ENCODE measurements at regions not wholly inside any gene's neighbourhood (a gene's known extent, or its start where the extent isn't known, plus 50 kb on each side); places are given as distances from the start of the nearest gene placed in this dataset.

DNA sequence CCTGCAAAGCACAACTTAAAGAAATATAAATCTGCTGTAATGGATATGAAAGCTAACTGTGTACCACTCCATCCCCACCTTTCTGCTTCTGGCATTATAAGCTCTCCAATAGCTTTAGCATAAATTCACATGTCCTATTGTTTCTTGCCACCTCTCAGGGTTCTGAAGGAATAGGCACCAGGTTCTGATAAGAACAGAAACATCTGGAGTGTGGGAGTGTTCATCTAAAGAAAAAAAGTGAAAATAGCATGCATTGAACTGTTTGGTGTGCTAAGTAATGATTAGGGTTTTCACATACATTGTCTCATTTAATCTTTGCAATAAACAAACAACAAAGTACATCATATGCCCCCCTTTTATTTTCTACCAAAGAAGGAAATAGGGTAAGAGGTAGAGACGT lies 72.3 kb downstream of the FAM76B start:
- no peak for DNase-seq (ENCODE audit: low read depth)
- TF ChIP-seq, protein P1, sequence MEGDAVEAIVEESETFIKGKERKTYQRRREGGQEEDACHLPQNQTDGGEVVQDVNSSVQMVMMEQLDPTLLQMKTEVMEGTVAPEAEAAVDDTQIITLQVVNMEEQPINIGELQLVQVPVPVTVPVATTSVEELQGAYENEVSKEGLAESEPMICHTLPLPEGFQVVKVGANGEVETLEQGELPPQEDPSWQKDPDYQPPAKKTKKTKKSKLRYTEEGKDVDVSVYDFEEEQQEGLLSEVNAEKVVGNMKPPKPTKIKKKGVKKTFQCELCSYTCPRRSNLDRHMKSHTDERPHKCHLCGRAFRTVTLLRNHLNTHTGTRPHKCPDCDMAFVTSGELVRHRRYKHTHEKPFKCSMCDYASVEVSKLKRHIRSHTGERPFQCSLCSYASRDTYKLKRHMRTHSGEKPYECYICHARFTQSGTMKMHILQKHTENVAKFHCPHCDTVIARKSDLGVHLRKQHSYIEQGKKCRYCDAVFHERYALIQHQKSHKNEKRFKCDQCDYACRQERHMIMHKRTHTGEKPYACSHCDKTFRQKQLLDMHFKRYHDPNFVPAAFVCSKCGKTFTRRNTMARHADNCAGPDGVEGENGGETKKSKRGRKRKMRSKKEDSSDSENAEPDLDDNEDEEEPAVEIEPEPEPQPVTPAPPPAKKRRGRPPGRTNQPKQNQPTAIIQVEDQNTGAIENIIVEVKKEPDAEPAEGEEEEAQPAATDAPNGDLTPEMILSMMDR (IDR thresholded peaks at IDR 0.05; ENCODE audit: insufficient read depth, low read depth, low read length): no peak

DNA sequence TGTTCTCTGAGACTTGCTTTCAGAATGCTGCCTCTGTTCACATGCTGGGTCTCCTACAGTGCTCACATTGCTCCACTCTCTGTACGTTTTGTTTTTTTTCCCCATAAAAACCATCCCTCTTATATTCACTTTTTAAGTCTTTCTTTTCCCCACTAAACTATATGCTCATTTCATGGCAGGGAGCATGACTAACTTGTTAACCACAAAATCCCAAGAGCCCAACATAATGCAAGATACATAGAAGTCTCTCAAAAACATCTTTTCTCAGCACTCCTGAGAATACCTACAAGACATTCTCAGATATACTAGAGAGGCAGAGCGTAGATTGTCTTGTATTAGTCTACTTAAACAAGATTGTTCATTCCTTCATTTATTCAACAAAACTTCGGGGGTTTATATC lies 73.3 kb downstream of the FAM76B start:
- DNase-seq (ENCODE audit: low read depth): no peak
- no peak overlapping the region for H3K4me3 ChIP-seq (ENCODE audit: low read depth, low read length)
- TF ChIP-seq, protein P1 (IDR thresholded peaks at IDR 0.05; ENCODE audit: insufficient read depth, low read depth, low read length): no peak

More for the DNA sequence above, 72.3 kb downstream of the FAM76B start:
- H3K4me3 ChIP-seq (ENCODE audit: low read depth, low read length): no peak overlapping the region

DNA sequence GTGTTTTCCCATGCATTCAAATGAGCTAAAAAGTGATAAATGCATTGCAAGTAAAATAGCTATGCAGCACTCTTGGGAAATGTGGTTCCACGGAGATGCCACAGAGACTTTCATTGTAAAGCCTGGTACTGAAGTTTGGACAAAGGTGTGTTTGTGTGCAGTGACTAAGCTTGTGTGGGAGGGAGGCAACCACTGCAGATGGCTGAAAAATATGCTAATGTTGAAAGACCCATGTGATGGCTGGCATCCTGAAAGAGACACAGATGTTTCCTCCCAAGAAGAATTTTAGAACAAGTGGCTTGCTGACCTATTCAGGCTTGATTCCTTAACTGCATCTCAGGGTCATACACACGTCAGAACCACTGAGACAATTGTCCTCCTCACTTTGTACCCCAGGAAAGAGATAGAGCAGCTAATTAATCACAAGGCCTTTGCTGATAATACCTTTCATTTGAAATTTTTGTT lies 73.8 kb downstream of the FAM76B start:
- H3K4me3 ChIP-seq (ENCODE audit: low read depth, low read length): no peak overlapping the region
- no peak for DNase-seq (ENCODE audit: low read depth)
- TF ChIP-seq, protein P1 (IDR thresholded peaks at IDR 0.05; ENCODE audit: insufficient read depth, low read depth, low read length): no peak

DNA sequence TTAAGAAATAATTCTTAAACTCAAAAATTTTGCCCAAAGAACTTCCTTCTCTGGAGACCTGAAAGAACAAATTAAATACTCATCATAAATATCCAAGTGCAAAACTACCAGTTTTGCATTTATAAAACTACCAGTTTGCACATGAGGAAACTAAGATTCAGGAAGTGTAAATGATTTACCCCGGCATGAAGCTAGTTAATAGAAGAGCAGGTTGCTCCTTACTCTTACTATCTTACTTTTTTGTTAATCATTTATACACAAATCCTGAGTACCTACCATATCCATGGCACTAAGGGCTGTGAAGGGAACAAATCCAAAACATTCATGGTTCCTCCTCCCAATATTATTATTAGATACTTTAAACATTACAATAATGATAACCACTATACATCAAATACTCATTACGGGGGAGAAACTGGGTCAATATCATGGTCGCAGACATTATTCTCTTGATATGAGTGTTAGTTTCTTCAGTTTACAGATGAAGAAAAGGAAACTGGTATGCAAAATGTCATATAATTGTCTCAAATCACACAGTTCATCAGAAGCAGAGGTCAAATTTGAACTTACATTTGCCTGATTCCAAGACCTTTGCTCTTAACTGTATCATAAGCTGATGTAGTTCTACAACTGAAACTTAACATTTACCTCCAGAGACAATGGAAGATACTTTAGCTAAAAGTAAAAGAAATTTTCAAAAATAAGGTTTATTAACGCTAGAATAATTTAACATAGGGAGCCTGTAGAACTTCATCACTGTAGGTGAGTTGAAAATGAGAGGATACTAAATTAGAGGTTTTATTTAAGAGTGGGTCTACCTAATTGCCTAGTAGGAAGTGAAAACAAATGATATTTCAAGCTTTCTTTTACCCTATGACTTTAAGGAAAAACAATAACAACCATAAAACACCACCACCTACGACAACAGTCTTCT lies 74.5 kb downstream of the FAM76B start:
- TF ChIP-seq, protein P1 (IDR thresholded peaks at IDR 0.05; ENCODE audit: insufficient read depth, low read depth, low read length): no peak
- DNase-seq (ENCODE audit: low read depth): no peak
- no peak overlapping the region for H3K4me3 ChIP-seq (ENCODE audit: low read depth, low read length)

DNA sequence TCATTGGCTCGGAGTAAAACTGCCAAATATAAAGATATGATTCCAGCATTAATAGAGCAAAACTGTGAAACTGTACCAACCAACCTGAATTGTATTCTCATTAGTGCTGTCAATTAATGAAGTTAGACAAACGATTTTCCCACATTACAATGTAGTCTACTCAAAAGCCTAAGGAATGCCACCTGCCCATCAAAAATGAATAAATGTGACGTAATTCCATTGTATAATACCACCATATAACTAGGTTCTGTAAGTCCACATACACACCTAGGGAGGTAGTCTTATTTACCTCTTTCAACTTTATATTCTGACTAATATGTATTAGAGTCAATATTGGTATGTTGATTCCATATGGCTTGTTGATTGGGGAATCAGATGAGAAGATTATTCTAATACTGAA lies 76.2 kb downstream of the FAM76B start:
- H3K4me3 ChIP-seq (ENCODE audit: low read depth, low read length): no peak overlapping the region
- no peak for DNase-seq (ENCODE audit: low read depth)
- TF ChIP-seq, protein P1 (IDR thresholded peaks at IDR 0.05; ENCODE audit: insufficient read depth, low read depth, low read length): no peak

DNA sequence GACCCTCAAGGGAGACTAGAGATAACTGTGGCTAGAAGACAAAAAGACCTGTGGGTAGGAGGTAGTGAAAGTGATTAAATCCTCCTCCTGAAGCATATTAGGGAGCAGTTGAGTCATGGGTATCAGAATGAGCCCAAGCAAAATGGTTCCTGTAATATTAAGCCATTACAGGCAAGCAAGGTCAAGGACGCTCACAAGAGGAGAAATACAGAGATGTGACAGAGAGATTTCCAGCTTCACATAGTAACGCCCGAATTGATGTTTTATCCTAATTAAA lies 77.7 kb downstream of the FAM76B start:
- TF ChIP-seq, protein P1 (IDR thresholded peaks at IDR 0.05; ENCODE audit: insufficient read depth, low read depth, low read length): no peak
- H3K4me3 ChIP-seq (ENCODE audit: low read depth, low read length): no peak overlapping the region
- DNase-seq (ENCODE audit: low read depth): no peak

Data from fibroblast of villous mesenchyme (primary cell).